HG03571 (cell line): ENCODE measurements at regions not wholly inside any gene's neighbourhood (a gene's known extent, or its start where the extent isn't known, plus 50 kb on each side); places are given as distances from the start of the nearest gene placed in this dataset.
"Not testable (repeated sequence)": the region's sequence is repeated elsewhere in the genome, so short reads cannot be mapped to it uniquely, and the experiment has no call there.

ENCODE experiments used
- ATAC-seq: cut with Tn5 transposase; IDR thresholded peaks from one replicate; pipeline ENCODE4 v1.9.1; 2021; ENCODE audit not compliant: unreplicated experiment

DNA sequence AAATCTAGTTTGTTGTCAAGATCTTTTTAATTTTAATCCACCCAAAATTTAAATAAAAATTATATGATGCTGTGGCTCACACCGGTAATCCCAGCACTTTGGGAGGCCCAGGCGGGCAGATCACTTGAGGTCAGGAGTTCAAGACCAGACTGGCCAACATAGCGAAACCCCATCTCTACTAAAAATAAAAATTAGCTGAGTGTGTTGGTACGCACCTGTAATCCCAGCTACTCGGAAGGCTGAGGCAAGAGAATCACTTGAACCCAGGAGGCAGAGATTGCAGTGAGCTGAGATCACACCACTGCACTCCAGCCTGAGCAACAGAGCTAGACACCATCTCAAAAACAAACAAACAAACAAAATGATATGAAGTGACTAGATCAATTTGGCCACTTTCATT lies 253.0 kb upstream of the MGMT start:
- not testable (repeated sequence) for ATAC-seq

DNA sequence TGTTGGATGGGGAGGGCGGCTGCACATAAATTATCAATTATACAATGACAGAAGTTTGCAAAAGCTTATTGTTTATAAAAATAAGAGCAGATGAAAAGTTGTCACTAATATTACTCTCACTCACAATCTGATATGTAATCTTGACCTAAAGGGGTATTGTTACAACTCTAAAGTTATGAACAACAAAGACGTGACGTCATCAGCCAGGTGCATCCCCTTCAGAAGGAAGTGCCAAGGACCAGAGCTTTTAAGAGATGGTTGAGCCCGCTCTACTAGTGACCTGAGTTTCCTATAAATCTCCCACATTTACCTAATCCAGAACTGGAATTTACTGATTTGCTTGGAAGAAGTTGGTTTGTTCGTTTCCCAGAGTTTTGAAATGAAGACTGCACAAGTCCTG lies 247.7 kb upstream of the MGMT start:
- ATAC-seq = no peak

DNA sequence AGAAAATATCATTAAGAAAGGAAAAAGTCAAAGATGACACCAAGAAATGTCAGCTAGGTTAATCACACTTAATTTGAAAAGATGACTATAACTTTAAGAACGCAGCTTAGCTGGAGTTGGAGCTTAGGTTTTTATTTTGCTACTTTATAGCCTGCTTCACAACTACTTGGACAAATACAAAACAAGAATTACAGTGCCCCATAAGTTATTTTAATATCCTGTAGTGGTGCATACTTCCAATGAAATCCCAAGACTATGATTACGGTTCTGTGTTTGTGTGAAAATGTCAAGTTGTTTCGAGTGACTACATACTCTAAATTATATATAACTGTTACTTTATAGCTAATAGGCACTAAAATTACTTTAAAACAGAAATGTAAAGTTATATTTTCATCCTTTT lies 244.6 kb upstream of the MGMT start:
- no peak for ATAC-seq

DNA sequence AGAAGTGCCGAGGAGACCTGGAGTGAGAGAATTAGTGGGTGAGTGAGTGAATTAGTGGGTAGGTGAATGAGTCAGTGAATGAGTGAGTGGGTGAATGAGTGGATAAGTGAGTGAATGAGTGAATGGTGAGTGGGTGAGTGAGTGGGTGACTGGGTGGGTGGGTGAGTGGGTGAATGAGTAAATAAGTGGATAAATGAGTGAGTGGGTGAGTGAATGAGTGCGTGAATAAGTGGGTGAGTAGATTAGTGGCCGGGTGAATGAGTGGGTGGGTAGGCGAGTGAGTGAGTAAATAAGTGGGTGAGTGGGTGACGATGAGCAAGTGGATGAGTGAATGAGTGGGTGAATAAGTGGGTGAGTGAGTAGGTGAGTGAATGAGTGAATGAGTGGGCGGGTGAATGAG lies 243.7 kb upstream of the MGMT start:
- no peak for ATAC-seq

DNA sequence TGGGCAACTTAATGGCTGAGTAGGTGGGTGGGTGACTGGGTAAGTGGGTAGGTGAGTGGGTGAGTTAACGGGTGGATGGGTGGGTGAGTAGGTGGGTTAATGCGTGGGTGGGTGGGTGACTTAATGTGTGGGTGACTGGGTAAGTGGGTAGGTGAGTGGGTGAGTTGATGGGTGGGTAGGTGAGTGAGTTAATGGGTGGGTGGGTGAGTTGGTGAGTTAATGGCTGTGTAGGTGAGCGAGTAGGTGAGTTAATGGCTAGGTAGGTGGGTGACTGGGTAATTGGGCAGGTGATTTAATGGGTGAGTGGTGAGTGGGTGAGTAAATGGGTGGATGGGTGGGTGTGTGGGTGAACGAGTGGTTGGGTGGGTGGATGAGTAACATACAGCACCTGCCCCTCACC lies 243.0 kb upstream of the MGMT start:
- no peak for ATAC-seq

DNA sequence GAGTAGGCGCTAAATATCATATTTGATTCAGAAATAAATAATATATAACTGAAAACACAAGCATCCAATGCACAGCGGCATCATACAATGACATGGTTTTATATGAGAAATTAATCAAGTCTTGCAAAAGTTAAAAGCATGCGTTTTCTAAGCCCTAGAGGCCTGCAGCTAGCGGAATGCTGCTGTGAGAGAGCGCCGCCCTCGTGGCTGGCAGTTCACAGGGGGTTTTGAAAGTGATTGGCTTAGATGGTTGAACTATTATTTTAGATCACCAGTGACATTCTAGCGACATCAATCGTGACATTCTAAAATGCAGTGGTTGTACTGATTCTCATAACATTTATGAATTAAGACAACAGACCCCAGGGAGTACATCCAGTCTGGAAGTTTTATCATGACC lies 235.2 kb upstream of the MGMT start:
- no peak for ATAC-seq

DNA sequence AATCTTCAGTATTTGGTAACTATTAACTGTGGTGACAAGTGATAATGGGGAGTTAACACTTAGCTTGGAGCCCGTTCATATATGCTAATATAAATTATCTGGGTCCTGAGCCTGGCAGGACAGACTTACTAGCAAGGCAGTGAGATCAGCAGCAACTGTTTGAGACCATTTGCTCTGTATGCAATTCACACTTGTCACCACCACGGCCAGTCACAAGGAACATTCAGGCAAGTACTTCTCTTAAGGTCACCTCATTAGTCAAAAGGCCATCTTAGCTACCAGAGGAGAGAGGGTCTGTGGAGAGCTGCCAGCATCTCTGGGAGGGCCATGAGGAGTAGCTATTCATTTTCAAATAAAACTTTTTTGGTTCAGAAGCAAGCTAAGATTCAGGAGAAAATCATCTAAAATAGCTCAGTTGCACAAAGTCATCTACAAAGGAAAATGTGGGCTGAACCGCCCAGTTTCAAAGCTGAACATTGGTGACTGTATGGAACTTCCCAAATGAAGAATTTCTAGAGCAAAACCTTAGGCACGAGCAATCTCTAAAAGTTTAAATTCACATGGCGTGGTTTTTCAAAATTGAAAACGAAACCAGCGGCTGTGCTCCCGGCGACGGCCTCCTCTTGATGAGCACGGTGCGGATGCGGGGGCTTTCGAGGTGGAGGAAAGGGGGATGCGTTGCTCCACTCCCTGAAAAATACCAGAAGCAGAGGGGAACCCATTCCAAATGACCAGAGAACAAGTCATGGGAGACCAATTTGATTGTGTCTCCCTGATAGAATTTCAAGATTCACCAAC lies 233.5 kb upstream of the MGMT start:
- ATAC-seq = no peak

DNA sequence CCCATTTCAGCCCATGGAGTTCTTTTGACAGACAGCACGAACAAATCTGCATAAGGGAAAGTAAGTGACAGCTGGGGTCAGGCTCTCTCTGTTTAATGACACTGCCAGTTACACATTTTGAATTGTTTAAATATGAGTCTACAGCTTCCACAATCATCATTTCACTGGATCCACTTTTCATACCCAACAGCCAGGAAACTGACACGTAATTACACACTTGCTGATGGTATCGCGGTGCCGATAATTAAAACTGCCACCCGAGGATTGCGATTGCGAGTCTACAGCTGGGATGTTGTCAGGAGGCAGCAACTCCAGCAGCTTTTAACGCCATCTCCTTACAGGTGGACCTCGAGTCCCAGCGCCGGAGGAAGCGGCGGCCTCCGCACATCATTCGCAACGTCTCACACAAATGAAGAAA lies 230.8 kb upstream of the MGMT start:
- no peak for ATAC-seq

DNA sequence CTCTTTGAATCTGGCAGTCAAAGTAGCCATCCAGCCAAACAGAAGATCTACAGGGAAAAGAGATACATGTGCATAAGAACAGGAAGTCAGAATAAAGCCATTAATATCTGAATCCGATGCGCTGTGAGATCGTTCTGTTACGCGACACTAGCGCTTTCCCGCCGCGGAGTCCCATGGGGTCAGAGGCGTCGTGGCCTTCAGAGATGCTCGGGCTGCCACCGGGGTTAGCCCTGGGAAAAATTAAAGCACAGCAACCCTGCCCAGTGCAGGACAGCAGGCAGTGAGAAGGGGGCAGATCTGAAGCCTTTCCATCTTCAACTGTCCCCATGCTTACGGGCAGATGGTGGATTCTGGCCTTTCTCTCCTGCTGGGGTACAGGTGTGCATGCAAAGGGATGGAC lies 225.6 kb upstream of the MGMT start:
- ATAC-seq = no peak

DNA sequence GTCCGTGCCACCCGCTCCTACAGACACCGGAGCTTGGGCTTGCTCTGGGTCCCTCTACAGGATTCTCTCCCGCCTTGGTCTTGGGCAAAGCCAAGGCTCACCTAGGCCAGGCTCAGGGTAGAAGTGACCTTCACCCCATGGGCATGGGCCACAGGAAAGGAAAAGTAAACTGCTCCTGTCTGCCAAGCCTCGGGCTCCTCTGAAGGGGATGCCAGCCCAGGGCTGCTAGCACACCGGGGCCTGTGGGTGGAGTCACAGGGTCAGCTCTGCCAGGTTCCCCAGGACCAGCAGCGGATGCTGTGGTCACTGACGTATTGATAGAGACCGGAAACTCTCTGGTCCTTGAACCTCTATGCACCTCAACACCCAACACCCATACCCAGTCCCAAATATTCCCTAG lies 222.7 kb upstream of the MGMT start:
- no peak for ATAC-seq

DNA sequence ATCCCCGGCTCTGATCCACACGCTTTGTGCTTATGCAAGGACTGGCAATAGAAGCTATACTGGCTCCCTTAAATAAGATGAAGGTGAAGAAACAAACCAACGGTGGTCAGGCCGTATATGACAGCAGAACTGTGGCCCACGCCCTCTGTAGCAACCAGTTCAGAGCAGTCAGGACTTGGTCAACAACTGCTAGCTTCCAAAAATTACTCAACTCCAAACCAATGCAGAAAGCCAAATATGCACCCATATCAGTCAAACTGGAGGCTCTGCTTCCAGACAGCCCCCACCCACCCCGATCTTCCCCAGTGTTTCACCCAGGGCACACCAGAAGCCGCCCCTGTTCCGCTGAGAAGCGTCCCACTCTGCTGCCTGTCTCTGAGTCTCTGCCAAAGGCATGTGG lies 222.3 kb upstream of the MGMT start:
- ATAC-seq = no peak

DNA sequence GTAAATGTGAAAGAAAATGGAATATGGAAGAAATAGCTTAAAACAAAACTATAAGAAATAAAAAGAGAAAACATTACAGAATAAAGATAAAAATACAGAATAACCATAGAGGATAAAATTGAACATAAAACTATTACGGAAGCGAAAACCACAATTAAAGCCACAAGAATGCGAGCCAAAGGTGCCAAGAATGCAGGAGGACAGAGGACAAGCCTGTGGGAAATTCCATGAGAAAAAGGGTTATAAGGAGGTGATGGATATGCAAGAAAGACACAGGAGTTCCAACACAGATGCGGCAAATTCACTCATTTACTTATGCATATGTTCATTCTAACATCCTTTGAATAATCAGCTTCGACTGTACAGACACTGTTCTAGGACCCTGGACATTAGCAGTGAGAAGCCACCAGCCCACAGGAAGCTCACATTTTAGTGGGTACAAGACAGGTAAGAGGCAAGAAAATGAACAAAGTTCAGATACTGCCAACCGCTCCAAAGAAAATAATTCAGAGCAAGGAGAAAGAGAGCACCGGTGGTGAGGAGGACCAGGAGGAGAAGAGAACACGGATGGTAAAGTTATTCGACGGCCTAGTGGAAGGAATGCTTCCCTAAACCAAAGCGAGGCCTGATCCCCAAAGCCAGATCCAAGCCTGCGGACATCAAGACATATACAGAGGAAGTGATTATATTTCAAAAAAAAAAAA lies 213.7 kb upstream of the MGMT start:
- no peak for ATAC-seq

DNA sequence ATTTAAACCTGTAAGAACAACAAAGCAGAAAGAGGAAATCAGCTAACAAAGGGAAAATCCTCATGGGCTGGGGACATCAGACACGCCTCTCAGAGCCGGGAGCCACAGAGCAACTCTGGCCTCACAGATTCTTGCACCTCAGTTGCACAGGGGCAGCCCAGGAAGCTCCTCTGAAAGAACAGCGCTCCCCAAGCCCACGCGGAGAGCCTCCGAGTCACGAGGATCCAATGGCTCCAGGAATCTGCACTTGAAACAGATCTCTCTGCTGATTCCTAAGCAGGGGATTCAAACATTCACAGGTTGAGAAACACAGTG lies 213.2 kb upstream of the MGMT start:
- no peak for ATAC-seq

DNA sequence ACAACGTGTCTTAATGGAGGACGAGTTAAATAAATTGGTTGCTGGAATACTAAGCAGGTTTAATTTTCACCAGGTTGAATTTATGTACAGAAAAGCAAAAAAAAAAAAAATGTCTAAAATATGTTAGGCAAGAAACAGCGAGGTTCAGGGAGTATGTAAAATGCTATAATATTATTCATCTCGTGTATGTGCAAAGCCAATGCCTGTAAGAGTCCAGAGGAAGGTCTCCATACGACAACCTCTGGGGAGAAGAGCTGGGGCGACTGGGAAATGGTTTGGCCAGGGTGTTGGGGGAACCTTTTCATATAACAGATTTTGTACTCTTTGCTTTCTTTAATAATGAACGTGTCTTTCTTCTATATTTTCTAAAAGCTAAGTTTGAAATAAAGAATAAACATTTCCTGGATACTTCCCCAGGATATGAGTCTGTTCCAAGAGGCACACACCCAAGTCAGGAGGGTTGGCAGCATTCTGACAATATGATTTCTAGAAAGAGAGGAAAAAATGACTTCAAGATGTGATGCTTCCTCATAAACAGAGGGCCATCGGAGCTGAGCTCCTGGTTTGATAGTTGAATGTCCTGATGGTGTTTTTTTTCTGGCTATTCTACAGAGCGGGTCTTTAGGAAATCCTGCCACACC lies 208.6 kb upstream of the MGMT start:
- ATAC-seq = no peak

DNA sequence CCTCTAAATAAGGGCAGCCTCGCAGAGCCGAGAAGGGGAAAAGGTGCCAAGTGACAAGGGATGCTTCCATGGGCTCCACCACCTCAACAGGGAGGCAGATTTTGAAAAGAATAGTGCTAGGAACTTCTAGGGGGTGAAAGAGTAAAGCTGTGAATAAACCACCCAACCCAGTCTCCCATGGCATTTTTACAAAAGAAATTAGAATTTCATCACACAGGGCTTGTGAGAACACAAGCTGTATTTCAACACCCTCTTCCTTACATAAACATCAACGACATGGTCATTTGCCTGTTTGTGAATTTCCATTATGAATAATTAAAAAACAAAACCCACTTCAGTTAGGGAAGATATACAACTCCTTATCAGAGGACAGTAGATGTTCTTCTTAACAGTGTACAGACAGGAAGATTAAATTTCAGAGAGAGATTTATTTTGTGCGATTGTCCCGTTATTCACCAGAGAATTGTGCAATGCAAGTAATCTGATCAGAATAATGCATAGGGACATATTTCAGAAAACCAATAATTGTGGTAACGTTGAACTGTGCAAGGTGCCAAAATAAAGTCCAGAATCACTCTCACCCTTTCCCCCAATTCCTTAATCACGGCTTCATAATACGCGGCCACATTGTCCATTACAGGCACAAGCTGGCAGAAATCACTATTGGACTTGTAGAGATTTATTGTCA lies 207.8 kb upstream of the MGMT start:
- no peak for ATAC-seq

DNA sequence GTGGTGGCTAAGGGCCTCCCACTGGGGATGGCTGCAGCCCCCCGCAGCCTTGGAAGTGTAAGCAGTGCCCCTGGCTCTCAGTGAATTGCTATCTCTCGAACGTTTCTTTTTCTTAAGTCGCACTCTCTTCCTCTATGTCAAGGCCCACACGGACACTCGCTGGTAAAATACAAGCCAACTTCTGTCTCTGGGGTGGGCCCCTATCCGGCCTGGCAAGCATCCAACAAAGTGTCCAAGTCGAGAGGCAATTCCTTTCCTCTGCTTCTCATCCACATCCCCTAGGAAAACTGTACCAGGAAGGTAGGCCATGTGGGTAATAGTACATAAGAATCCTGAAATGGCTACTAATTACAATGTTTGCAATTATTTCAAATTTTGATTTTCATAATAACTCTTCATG lies 194.9 kb upstream of the MGMT start:
- ATAC-seq = no peak

DNA sequence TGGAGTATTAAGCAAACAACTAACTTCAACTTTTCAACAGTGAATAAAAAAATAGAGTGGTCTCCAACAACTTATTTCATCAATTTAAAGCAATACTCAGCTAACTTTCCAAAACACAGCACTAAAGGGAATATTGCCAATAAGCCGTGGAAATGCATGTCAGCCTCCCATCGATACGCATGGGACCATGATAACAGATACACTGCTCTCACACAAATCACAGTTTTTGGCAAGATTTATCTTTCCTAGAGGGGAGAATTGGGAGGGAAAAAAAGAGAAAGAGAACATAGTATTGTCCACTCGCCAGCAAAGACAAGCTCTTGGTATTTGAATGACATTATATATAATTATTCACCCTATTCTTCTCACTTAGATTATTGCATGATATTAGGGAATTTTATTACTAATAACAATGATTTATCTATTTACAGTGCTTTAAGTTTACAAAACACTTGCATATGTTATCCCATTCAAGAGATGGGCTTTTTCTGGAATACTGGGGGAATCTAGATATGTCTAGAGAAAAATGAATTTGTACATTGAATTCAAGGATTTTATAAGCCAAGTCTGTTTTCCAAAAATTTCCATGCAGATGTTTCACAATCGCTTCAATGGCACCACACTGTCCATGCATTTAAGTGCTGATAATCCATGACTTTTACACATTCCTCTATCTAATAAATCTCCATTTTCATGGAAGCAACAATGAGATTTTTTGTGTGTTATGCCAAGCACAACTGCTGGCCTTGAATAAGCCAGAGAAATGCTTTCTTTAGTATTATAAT lies 194.0 kb upstream of the MGMT start:
- no peak for ATAC-seq

DNA sequence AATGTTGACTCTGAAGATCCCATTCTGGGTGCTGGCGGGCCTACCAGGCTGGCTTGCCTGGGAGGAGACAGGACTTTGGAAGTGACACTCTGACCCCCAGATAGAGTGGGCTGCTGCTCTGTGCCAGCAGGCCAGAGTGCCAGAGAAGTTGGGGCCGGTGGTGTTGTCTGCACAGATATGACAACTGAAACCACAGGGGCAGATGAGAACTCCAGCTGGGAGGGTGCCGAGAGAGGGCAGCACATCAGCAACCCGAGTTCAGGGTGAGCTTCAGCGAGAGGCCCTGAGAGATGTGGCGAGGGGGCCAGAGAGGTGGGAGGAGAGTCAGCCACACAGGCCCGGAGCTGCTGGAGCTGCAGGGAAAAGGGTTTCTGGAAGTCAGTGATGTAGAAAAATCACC lies 193.2 kb upstream of the MGMT start:
- ATAC-seq = no peak

DNA sequence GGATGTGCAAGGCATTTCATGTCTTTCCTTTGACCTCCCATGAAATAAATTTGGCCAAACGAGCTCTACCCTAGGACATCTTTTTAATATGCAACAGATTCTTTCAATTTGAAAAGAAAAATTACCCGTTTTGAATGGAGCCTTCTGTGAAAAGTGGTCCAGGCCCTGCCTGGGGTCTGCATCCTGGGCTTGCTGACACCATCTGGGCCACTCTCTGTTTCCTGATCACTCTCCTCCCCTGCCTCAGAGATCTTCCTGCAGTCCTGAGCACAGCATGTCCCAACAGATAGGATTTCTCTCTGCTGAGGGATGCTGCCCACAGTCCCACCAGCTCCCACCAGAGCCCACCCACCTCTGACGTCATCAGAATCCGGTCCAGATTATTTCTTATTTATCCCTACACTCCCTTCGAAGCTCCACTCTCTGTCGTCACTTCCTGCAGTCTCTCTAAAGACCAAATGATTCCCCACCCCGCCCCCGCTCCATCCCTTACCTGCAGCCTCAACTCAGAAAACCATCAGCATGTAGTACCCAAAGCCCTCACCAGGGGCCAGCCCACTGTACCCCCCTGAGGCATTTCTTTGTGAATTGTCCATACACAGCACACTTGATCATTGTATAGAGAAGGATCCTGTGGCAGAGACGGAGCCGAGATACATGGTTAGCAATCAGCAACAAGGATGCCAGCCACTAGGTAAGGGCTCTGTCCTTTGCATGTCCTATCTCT lies 192.1 kb upstream of the MGMT start:
- no peak for ATAC-seq

DNA sequence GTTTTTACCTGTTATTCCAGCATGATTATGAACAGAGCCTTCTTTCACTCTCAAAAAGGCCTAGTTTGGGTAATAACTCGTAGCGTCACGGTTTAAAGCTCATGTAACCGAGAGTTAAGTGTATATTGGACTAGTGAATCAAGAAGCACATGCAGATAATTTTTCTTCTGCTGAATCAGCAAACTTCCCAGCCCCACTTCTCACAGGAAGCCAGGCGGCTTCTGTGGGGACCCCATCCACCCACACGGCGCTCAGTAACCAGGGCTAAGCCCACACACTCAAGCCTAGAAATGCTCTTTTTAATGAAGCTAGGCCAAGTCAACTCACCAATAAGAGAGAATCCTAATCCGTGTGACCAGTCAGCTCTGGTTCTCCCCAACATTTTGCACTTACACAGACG lies 191.2 kb upstream of the MGMT start:
- no peak for ATAC-seq
